ENCODE measurements at regions not wholly inside any gene's neighbourhood (a gene's known extent, or its start where the extent isn't known, plus 50 kb on each side); places are given as distances from the start of the nearest gene placed in this dataset.
"Not testable (repeated sequence)": the region's sequence is repeated elsewhere in the genome, so short reads cannot be mapped to it uniquely, and the experiment has no call there.

DNA sequence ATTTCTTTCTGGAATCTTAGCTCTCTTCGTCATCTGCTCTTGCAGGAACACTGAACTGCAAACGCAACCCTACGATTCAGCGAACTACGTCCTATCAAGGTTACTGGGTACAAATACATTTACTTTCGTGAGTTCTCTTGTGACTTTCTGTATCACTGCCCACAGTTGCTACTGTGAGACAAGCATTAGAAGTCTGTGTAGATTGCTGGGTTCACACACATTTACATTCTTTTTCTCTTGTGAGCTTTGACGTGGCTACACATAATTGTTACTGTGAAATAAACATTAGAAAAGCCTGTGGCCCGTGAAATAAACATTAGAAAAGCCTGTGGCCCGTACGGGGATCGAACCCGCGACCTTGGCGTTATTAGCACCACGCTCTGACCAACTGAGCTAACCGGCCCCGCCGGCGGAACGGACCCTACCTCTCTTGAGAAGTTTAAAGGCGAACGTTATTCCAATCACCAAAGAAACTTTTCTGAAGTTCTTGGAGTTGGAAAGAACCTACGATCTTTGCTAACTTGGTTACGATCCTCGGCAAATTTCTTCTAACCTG is 61.2 kb upstream of the ZNF322 start:
- not testable (repeated sequence) for FAIRE-seq; DNase-seq (ENCODE audit: insufficient read length)

DNA sequence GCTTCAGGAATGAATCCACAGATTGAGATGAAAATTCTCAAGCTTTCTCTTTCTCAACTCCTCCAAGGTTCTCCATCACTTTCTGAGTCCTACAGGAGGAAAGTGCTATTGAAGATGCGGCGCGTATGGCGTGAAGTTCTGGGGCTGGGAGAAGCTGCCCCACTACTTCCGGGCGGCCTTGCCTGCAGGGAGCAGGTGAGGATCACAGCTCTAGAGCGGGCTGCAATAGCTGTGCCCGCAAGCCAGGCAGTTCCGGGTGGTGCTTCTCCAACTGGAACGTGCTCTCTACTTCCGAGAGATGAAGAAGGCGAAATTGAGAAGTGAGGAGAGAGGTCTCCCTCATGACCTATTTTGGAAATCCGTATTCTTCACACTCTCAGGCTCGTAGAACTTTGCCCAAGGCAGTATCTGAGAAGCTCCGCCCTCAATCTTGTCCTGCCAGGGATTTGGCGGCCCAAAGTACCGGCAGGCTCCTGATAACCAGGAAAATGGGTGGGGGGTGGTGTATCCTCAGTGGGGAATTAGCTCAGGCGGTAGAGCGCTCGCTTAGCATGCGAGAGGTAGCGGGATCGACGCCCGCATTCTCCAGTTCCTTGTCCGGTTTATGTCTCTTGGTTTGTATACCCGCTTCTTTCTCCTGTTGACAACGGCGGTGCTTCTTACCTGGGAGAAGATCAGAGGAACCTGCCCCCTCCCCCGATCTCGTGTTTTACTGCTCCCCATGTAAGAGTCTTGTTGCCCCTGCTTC is 70.6 kb upstream of the ZNF322 start:
- not testable (repeated sequence) for DNase-seq (ENCODE audit: insufficient read length); FAIRE-seq

DNA sequence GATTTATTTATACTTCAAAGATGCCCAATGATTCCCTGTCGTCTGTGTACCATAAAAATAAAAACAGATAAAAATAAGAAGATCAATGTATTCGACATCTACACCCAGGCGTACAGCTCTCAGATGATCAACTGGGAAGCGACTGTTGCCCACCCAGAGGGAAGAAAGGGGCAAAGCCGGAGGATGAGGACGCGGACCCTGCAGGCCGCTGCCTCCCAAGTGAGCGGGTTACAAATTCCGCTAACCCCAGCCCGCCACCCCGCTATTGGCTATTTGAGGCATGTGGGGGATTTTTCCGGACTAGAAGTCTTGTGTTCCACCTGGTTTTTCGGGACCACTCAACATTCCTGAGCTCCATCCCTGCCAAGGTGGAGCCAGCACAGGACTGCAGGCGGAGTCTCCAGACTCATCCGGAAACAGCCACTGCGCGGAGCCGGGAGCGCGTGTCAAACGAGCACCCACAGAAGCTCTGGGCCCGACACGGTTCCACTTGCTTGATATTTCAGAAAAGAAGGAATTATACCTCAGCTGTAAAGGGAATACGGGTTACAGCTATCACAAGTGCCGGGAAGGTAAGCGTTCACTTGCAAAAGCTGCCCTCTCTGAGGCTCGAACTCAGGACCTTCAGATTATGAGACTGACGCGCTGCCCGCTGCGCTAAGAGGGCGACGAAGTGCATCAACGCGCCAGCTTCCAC is 75.4 kb upstream of the ZNF322 start:
- DNase-seq (ENCODE audit: insufficient read length); FAIRE-seq: not testable (repeated sequence)

DNA sequence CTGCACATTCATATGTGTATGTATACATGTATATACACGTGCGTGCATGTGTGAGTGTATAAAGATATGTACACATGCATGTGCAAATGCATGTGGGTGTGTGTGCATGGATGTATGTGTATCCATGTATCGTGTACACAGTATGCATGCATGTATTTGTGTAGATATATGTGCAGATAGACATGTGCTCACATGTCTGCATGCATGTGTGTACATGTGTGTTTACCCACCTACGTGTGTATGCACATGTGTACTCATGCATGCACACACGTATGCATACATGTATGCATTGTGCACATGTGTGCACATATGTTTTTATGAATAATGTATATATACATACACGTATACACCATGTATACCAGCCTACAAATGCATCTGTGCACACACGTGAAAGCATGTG is 80.3 kb upstream of the ZNF322 start:
- TF ChIP-seq TAF1 (IDR thresholded peaks at IDR 0.05; ENCODE audit: borderline replicate concordance, low read depth, low read length) (no peak), POLR2A (IDR thresholded peaks at IDR 0.05; ENCODE audit: low read depth, low read length) (no peak), POLR2AphosphoS5 (IDR thresholded peaks at IDR 0.05; ENCODE audit: low read depth, low read length) (no peak)
- no peak for DNase-seq (ENCODE audit: insufficient read length)
- FAIRE-seq, result no peak

DNA sequence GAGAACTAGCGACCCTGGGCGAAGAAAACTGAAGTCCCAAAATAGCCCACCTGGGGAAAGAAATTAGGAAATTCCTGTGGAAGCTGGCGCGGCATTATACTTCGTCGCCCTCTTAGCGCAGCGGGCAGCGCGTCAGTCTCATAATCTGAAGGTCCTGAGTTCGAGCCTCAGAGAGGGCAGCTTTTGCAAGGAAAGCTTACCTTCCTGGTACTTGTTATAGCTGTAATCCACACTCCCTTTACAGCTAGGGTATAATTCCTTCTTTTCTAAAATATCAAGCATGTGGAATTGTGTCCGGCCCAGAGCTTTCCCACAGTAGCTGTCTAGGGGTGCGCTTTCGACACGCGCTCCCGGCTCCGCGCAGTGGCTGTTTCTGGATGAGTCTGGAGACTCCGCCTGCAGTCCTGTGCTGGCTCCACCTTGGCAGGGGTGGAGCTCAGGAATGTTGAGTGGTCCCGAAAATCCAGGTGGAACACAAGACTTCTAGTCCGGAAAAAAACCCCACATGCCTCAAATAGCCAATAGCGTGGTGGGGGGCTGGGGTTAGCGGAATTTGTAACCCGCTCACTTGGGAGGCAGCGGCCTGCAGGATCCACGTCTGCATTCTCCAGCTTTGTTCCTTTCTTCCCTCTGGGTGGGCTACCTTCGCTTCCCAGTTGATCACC is 83.7 kb upstream of the ZNF322 start:
- FAIRE-seq, result no peak
- DNase-seq (ENCODE audit: insufficient read length), result no peak
- TF ChIP-seq POLR2A (IDR thresholded peaks at IDR 0.05; ENCODE audit: low read depth, low read length), result no peak
- TF ChIP-seq POLR2AphosphoS5 (IDR thresholded peaks at IDR 0.05; ENCODE audit: low read depth, low read length), result no peak
- TF ChIP-seq TAF1 (IDR thresholded peaks at IDR 0.05; ENCODE audit: borderline replicate concordance, low read depth, low read length), result no peak

DNA sequence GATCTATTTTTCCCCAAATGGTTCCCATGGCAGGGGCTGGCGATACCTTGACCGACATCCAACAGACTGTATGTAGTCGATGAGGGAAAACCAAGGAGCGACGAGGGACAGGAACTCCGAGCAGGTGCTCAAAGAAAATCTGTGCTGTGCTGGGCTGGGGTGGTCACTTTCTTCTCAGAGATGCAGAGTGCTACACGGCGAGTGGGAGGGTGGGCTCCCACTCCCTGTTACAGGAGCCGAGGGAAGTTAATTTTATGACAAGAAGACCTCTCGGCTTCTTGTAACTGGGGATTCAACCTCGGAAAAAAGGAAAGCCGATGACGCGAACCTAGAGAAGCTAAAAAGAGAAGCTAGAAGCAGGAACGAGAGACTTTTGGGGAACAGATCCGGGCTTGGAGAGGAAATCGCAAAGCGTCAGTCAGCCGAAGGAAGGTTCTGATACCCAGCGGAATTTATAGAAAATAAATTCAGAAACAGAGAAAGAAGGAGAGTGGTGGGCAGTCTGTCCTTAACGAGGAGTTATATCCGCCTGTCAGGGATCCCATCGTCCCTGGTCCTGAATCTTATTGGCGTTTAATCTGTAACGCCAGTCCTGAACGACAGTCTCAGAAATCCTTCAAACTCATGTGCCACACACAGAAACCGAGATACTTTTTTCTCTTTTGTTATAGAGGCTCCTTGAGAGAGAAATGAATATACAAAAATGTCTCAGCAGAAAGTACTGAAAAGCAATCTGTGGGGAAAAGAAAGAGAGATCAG is 84.6 kb upstream of the ZNF322 start:
- TF ChIP-seq POLR2AphosphoS5 (IDR thresholded peaks at IDR 0.05; ENCODE audit: low read depth, low read length) (no peak), POLR2A (IDR thresholded peaks at IDR 0.05; ENCODE audit: low read depth, low read length) (no peak), TAF1 (IDR thresholded peaks at IDR 0.05; ENCODE audit: borderline replicate concordance, low read depth, low read length) (no peak)
- FAIRE-seq, result no peak
- no peak for DNase-seq (ENCODE audit: insufficient read length)

DNA sequence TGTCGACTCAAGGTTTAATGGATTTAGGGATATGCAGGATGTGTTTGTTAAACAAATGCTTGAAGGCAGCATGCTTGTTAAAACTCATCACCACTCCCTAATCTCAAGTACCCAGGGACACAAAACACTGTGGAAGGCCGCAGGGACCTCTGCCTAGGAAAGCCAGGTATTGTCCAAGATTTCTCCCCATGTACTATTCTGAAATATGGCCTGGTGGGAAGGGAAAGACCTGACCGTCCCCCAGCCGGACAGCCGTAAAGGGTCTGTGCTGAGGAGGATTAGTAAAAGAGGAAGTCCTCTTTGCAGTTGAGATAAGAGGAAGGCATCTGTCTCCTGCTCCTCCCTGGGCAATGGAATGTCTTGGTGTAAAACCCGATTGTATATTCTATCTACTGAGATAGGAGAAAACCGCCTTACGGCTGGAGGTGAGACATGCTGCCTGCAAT is 85.3 kb upstream of the ZNF322 start:
- not testable (repeated sequence) for FAIRE-seq; DNase-seq (ENCODE audit: insufficient read length)

DNA sequence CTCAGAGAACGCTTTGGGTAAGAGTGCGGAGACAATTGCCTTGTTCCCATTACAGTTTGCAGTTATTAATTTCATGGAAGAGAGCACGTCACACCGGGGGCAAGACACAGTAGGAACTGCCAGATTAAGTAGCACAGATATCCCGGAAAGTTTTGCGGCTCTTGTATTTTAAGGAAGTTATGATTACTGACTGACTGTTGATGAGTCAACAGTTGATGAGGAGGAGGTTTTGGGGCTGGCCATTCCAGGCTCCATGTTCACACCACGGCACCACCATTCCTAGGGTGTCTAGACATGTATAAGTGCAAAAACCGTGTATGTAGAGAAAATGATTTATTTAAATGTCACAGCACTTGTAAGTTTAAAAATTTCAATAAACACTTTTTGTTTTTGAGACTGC is 86.4 kb upstream of the ZNF322 start:
- not testable (repeated sequence) for DNase-seq (ENCODE audit: insufficient read length); FAIRE-seq

DNA sequence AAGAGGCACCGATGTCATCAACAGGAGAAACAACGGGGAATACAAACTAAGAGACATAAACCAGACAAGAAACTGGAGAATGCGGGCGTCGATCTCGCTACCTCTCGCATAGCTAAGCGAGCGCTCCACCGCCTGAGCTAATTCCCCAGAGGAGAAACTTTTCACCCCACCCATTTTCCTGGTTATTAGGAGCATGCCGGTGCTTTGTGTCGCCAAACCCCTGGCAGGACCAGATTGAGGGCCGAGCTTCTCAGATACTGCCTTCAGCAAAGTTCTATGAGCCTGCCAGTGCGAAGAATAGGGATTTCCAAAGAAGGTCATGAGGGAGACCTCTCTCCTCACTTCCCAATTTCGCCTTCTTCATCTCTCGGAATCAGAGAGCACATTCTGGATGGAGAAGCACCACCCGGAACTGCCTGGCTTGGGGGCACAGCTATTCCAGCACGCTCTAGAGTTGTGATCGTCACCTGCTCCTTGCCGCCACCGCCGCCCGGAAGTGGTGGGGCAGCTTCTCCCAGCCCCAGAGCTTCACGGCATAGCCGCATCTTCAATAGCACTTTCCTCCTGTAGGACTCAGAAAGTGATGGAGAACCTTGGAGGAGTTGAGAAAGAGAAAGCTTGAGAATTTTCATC is 89.7 kb upstream of the ZNF322 start:
- DNase-seq (ENCODE audit: insufficient read length); FAIRE-seq: not testable (repeated sequence)

DNA sequence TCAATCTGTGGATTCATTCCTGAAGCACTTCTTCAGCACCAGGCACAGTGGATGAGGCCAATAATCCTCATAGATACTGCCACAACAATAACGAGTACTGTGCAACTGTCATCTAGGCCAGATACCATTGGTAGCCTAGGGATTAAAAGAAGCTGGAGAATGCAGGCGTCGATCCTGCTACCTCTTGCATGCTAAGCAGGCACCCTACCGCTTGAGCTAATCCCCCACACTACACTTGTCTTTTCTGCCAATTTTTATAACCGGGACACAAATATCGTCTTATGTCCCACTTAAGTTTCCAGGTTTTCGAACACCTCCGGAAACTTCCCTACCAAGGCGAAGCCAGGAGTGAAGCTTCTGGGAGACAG is 90.2 kb upstream of the ZNF322 start:
- not testable (repeated sequence) for FAIRE-seq; DNase-seq (ENCODE audit: insufficient read length)

DNA sequence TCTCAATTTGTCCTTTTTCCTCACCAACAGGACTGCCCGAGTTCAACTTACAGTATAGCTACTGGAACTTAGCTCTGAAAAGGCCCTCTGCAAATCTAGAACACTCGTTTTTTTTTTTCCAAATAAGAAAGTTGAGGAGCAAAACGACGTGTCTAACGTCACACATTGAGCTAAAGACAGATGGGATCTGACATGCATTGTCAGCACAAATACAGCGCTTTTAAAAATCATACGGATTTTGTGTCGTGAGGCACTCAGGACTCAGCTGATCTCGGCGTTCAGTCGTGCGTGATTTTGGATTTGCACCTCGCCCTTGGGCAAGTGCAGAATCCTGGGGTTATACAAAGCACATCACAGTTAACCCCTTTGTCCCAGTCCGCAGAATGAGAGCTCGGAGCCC is 94.7 kb upstream of the ZNF322 start:
- no peak for DNase-seq (ENCODE audit: insufficient read length)
- FAIRE-seq, result no peak
- no peak for TF ChIP-seq POLR2AphosphoS5 (IDR thresholded peaks at IDR 0.05; ENCODE audit: low read depth, low read length)
- TF ChIP-seq TAF1 (IDR thresholded peaks at IDR 0.05; ENCODE audit: borderline replicate concordance, low read depth, low read length), result no peak
- no peak for TF ChIP-seq POLR2A (IDR thresholded peaks at IDR 0.05; ENCODE audit: low read depth, low read length)

DNA sequence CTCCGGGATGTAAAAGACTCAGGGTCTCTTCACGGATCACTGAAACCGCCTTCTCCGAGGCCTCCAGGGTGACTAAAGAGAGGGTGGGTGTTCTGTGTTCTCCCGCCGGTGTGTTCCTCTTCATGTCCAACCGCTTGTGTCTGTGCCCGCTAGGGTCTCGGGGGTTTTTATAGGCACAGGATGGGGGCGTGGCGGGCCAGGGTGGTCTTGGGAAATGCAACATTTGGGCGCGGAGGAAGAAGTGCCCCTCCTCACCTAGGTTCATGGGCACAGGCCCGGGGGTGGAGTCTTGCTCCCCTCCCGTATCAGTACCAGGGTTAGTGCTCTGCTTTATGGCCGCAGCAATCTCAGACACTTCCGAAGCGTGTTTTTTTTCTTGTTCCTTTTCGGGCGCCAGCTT is 95.3 kb upstream of the ZNF322 start:
- not testable (repeated sequence) for FAIRE-seq; DNase-seq (ENCODE audit: insufficient read length)

DNA sequence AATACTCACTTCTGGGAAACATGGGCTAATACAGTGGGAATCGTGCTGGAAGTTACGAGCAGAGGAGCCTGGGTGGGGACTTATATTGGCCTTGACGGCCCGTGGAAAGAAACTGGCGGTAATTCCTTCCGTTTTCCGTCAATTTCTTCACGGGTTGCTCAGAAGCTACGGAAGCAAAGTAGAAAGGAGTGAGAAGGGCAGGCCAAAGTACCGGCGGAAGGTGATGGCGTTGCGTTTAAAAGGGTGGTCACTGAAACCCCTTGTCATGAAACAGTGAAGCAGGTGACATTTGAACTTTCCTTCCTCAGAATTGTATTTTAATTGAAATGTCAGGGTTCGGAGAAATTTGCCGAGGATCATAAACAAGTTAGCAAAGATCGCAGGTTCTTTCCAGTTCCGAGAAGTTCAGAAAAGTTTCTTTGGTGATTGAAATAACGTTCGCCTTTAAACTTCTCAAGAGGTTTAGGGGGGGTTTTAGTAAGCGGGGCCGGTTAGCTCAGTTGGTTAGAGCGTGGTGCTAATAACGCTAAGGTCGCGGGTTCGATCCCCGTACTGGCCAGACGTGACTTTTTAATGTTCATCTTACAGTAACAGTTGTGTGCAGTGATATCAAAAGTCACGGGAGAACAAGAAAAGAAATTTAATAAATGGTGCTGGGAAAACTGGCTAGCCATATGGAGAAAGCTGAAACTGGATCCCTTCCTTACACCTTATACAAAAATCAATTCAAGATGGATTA is 96.7 kb upstream of the ZNF322 start:
- DNase-seq (ENCODE audit: insufficient read length); FAIRE-seq: not testable (repeated sequence)

DNA sequence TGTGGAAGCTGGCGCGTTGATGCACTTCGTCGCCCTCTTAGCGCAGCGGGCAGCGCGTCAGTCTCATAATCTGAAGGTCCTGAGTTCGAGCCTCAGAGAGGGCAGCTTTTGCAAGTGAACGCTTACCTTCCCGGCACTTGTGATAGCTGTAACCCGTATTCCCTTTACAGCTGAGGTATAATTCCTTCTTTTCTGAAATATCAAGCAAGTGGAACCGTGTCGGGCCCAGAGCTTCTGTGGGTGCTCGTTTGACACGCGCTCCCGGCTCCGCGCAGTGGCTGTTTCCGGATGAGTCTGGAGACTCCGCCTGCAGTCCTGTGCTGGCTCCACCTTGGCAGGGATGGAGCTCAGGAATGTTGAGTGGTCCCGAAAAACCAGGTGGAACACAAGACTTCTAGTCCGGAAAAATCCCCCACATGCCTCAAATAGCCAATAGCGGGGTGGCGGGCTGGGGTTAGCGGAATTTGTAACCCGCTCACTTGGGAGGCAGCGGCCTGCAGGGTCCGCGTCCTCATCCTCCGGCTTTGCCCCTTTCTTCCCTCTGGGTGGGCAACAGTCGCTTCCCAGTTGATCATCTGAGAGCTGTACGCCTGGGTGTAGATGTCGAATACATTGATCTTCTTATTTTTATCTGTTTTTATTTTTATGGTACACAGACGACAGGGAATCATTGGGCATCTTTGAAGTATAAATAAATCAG is 106.8 kb upstream of the ZNF322 start:
- FAIRE-seq; DNase-seq (ENCODE audit: insufficient read length): not testable (repeated sequence)

DNA sequence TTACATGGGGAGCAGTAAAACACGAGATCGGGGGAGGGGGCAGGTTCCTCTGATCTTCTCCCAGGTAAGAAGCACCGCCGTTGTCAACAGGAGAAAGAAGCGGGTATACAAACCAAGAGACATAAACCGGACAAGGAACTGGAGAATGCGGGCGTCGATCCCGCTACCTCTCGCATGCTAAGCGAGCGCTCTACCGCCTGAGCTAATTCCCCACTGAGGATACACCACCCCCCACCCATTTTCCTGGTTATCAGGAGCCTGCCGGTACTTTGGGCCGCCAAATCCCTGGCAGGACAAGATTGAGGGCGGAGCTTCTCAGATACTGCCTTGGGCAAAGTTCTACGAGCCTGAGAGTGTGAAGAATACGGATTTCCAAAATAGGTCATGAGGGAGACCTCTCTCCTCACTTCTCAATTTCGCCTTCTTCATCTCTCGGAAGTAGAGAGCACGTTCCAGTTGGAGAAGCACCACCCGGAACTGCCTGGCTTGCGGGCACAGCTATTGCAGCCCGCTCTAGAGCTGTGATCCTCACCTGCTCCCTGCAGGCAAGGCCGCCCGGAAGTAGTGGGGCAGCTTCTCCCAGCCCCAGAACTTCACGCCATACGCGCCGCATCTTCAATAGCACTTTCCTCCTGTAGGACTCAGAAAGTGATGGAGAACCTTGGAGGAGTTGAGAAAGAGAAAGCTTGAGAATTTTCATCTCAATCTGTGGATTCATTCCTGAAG is 111.6 kb upstream of the ZNF322 start:
- not testable (repeated sequence) for FAIRE-seq; DNase-seq (ENCODE audit: insufficient read length)

DNA sequence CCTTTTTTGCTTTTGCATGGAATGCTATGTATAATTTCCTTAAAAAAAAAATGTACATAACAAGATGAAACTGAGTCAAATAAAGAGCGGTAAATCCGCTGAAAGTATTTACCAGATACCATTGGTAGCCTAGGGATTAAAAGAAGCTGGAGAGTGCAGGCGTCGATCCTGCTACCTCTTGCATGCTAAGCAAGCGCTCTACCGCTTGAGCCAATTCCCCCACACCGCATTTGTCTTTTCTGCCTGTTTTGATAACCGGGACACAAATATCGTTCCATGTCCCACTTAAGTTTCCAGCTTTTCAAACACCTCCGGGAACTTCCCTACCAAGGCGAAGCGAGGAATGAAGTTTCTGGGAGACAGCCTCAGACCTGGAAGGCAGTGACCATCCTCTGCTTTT is 113.9 kb upstream of the ZNF322 start:
- DNase-seq (ENCODE audit: insufficient read length); FAIRE-seq: not testable (repeated sequence)

Measured in GM12892 (cell line).